Muscle of back (tissue), 3 donors: ENCODE measurements at regions not wholly inside any gene's neighbourhood (a gene's known extent, or its start where the extent isn't known, plus 50 kb on each side); places are given as distances from the start of the nearest gene placed in this dataset.

Source experiments
- DNase-seq, 3 donors: peaks; one replicate each; pipeline versions ENCODE4 v3.0.0 to v3.0.0-alpha.2; 2013

- DNase-seq = peak in 1 of 3 donors; percentile 58
Measured at GRCh38 chr2:122867941-122868340, 1112.5 kb downstream of the TSN start.

DNA sequence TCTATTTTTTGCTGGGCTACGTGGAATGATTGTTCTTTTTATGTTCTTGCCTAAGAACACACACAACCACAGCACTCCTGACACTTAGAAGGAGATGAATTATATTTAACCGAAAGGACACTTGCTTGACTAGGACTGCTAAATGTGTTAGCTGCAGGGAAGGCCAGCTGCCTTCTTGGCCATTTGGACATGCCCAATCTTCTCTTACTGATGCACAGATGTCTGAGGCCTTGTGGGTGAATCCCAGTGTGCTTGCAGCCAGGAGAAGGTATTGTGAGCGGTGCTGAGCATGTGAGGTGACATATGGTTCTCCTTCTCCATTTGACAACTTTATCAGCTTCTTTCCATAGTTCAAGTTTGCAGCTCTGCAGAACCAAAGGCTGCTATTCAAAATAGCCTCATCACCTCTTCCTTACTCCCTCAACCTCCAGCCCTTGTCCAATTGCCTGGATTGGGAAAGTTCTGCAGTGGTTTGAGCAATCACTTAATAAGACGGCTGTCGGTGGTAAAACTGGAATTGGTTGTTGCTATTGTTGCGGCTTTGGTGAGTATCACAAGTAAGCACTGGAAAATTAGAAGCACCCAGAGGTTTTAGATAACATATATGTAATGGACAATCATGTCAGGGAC is 1113.3 kb downstream of the TSN start:
- no peak for DNase-seq

- peak in 2 of 3 donors; percentile 20 to 60 for DNase-seq
Measured at GRCh38 chr2:122873951-122874350, 1118.5 kb downstream of the TSN start.

DNA sequence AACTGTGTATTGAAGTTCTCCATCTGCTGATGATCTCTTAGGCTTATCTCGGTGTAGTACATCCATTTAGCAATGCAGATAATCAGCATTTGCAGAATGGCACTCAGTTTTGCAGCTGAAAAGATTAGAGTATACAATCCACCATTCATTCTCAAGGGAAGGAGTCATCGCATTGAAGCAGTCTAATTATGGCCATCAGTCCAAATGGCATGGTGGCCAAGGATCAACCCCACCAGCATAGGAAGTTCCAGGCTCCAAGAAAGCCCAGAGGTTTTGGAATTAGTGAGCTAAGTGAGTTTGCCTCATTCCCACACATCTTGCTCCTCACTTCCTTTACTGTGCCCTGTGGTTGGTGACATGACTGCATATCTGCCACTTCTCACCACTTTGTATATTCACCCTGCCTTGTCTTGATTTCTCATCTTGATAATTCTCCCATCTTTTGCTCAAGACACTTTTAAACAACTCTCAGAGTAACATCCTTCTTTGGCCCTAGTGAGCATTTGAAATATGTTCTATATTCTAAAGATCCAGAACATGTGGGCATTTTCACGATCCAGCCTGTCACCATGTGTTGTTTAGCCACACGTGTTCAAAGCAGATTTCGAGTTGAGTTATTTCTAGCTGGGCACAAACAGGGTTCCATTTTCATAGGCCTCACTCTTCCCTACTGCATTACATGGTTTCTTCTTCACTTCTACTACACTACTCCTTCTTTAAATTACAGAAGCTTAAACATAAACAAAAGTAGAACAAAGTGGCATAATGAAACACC is 1119.8 kb downstream of the TSN start:
- DNase-seq = no peak

- DNase-seq = no peak
Measured at GRCh38 chr2:122883849-122884248, 1128.4 kb downstream of the TSN start.

DNA sequence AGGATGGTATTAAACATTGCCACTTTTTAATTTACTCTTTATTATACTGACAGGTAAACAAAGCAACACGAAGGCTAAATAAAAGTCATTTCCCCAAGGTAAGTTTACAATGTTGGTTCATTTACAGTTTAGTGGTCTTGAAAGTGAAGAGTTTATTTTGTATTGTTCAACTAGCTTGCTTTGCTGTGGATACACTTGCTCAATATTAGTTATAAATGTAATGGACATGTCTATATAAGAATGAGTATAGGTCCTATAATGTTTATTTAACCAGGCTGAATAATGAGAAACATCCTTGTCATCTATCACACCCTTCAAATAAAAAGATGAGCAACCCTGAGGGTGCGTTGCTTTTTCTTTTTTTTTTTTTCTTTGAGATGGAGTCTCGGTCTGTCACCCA is 1129.4 kb downstream of the TSN start:
- no peak for DNase-seq

- no peak for DNase-seq
Measured at GRCh38 chr2:122885436-122885835, 1130.0 kb downstream of the TSN start.

DNA sequence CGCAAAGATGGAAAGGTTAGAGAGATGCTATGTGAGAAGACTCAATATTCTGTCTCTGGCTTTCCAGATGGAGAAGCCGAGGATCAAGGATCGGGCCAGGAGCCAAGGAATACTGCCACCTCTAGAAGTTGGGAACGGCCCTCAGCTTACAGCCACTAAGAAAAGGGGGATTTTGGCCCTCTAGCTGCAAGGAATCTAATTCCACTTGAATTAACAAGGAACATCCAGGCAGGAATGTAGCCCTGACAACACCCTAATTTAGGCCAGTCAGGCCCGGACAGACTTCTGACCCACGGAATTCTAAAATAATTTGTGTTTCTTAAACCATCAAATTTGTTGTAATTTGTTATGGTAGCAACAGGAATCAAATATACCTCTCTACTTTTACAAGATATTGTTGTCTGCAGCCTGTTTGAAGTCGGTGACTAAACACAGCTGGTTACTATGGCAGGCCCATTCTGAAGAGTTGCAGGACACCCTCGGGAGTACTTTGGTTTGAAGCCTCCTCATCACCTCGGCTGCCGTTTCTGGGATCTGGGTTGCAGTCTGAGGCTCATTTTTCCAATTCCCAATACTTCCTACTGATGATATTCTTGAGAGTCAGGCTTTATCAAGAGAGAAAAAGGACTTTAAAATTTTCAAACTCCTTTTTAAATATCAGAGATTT is 1131.2 kb downstream of the TSN start:
- DNase-seq = peak in 1 of 3 donors; percentile 40

DNA sequence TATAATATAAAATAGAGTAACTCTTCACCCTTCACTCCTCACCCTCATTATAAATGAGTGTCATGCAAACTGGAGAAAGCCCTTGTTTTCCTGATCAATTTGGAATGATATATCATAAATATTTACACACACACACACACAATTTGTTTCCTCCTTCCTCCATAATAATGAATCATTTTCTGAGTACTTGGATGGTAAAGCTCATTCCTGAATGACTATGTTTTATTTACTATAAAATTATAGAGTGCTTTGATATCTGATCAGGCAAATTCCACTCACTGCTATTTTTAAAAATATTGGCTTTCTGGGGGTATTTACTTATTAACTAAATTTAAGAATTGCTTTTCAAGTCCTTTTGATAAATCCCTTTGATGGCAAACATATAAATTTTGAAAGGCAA is 1125.5 kb upstream of the CNTNAP5 start:
- no peak for DNase-seq

DNA sequence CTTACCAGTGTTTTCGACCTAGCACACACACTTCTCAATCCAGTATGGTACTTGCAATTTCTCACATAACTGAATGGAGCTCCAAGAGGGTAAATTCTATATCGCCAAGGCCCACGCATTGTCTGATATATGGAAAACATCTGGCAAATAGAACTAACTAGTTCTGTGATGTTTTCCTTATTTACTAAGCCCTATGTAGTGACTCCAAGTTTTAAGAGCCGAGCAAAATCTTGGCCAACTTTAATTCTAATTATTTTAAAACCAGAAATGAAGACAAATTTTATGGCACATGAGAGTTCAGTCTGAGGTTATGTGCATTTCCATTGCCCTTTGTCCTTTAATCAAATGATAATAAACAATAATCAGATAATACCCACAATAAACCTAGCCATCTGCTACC is 1119.7 kb upstream of the CNTNAP5 start:
- DNase-seq = peak in 1 of 3 donors; percentile 37

DNA sequence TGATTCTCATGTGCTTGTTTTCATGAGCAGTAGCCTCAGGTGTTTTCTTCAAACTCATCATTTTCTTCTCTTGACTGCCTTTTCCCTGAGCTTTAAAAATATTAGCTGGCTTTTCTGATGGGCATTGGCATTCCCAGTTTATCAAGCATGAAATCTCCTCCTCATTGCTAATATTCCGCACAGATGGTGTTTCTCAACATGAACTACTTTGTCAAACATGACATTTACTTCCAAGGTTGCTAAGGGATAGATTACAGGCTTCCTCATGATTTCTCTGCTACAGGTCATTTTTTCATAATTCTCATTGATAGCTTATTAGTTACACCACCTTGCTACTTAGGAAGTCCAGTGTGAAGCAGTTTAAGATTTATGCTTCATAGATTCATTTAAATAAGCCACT is 1116.9 kb upstream of the CNTNAP5 start:
- no peak for DNase-seq

DNA sequence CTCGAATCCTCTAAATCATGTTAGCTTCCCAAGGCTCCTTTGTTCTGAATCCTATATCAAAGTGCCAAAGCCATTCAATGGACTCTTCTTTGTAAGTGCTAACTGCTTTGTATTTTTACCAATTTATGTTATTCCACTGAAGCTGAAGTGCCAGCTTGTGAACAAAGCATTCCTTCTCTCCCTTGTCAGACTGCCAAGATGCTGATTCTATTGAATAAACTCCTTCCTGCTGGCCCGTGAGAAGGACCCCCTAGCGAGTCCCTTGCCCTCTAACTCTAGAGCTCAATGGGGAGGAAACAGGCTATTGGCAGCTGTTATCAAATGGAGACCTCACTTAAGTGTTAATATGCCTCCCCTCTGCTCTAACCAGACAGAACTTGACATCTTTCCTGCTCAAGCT is 1097.9 kb upstream of the CNTNAP5 start:
- no peak for DNase-seq

GRCh38 chr2:122927710-122928557 is 1097.2 kb upstream of the CNTNAP5 start:
- no peak for DNase-seq

DNA sequence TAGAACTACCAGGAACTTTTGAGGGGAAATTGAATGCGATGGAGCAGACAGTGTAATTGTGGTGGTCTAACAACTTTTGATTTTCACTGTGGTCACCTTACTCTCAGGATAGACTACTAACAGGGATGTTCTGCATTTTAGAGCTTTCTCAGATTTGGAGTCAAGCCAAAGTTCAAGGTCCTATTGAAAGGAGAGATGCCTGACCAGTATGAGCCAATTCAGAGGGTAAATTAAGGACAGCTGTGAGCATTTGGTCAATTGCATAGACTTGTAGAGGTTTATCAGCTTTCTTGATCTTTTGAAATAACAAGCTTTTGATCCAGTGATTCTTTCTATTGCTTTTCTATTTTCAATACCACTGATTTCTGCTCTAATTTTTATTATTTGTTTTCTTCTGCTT is 1095.7 kb upstream of the CNTNAP5 start:
- DNase-seq = no peak

DNA sequence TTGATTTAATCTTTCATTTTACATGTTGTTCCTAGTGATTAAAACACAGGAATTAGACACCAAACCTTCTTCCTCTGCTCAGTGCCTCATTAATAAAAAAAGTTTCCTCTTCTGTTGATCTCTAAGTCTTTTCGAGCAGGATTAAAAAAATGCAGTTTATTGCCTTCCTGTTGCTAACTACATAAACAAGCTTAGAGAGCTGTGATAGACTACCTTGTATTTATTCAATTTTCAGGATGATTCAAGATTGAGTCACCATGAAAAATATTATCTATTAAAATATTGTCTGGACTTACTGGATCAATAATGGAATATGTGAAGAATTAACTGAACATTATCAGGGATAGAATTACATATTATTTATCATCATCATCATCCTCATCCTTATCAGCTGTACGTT is 1089.6 kb upstream of the CNTNAP5 start:
- DNase-seq = no peak

- peak in 1 of 3 donors; percentile 55 for DNase-seq
Measured at GRCh38 chr2:122939796-122940195, 1085.3 kb upstream of the CNTNAP5 start.

DNA sequence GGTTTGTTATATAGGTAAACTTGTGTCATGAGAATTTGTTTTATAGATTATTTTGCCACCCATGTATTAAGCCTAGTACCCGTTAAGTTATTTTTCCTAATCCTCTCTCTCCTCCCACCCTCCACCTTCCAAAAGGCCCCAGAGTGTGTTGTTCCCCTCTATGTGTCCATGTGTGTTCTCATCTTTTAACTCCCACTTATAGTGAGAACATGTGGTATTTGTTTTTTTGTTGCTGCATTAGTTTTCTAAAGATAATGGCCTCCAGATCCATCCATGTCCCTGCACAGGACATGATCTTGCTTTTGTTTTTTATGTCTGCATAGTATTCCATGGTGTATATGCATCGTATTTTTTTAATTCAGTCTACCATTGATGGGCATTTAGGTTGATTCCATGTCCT is 1075.6 kb upstream of the CNTNAP5 start:
- no peak for DNase-seq

DNA sequence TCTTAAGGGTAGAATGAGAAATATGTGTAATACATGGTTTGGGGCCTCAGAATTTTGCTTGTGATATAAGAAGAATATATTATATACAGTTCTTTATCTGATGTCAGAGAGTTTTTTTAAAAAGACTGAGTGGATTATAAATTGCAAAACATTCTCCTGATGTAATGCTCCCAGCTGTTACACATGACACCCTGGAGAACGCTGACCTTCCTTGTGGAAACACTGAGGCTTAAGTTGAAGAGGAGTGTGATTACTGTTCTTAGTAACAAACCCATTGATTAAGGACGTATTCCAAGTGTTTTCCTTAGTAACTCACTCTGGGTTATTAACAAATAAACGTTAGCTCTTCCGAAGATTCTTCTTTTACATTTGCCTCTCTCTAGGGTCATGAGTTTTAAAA is 1069.3 kb upstream of the CNTNAP5 start:
- DNase-seq = peak in 2 of 3 donors; percentile 71 to 85

- peak; percentile 49 to 73 (median 66) for DNase-seq
Measured at GRCh38 chr2:122960759-122961641, 1064.1 kb upstream of the CNTNAP5 start.

DNA sequence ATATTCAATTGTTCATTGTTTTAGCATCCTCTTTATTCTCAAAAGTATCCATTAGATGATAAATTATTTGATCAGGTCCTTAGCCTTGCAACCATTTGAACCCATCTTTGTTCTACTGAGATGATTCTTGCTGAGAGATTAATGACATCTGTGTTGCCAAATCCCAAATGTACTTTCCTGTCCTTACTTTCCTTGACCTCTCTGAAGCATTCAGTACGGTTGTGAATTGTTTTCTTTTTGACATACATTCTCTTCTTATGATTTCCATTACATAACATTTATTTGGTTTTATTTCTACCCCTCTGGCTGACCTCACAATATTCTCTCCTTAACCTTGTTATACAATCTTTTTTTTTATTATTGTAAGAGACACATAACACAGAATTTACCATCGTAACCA is 1058.6 kb upstream of the CNTNAP5 start:
- peak in 2 of 3 donors; percentile 44 to 57 for DNase-seq

- DNase-seq = no peak
Measured at GRCh38 chr2:122977580-122977979, 1047.5 kb upstream of the CNTNAP5 start.
